Stomach smooth muscle (tissue), 2 donors: ENCODE measurements at regions not wholly inside any gene's neighbourhood (a gene's known extent, or its start where the extent isn't known, plus 50 kb on each side); places are given as distances from the start of the nearest gene placed in this dataset.
"Not testable (repeated sequence)": the region's sequence is repeated elsewhere in the genome, so short reads cannot be mapped to it uniquely, and the experiment has no call there.

Source experiments
- H3K27ac ChIP-seq: one replicate; pipeline ENCODE4 v1.7.0; 2013; ENCODE audit warnings: mild to moderate bottlenecking, low read length, inconsistent platforms
- H3K27me3 ChIP-seq, 2 donors: one replicate each; pipeline ENCODE4 v1.7.0; 2013; ENCODE audit warnings: low read length in 2 of 2; ENCODE audit not compliant: insufficient read depth in 2 of 2, control insufficient read depth in 1 of 2
- H3K36me3 ChIP-seq, 2 donors: one replicate each; pipeline ENCODE4 v1.7.0; 2013; ENCODE audit warnings: low read length in 2 of 2; ENCODE audit not compliant: control insufficient read depth in 2 of 2, insufficient read depth in 2 of 2
- H3K4me1 ChIP-seq: one replicate; pipeline ENCODE4 v1.7.0; 2013; ENCODE audit warnings: low read length; ENCODE audit not compliant: control insufficient read depth, insufficient read depth
- H3K4me3 ChIP-seq, 2 donors: one replicate each; pipeline ENCODE4 v1.7.0; 2013; ENCODE audit warnings: low read length in 2 of 2
- H3K9ac ChIP-seq, 2 donors: one replicate each; pipeline ENCODE4 v1.7.0; 2013; ENCODE audit warnings: low read length in 2 of 2, mild to moderate bottlenecking in 1 of 2
- H3K9me3 ChIP-seq, 2 donors: one replicate each; pipeline ENCODE4 v1.7.0; 2013; ENCODE audit warnings: low read length in 2 of 2; ENCODE audit not compliant: control insufficient read depth in 2 of 2
- donor health status: healthy.
- donor health status: Pancreatic carcinoma.

DNA sequence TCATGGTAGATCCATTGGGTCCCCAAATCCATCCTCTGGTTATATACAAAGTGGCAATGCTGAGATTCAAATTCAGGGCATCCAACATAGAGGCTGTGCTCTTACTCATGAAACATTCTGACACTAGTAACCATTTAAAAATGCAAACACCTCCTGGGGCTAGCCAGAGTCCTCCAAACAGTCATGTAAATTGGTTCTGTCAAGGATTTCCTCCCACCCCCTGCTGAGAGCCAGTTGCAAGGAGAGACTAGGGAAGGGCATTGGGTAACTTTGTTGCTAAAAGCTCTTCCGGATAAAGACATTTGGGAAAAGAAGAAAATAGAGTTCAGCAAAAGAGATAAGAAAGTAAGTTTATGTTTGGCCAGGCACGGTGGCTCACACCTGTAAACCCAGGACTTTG, 58.3 kb downstream of the ART5 start:
- not testable (repeated sequence) for H3K4me1 ChIP-seq, H3K4me3 ChIP-seq, H3K27ac ChIP-seq, H3K36me3 ChIP-seq, H3K9ac ChIP-seq, H3K9me3 ChIP-seq, H3K27me3 ChIP-seq

DNA sequence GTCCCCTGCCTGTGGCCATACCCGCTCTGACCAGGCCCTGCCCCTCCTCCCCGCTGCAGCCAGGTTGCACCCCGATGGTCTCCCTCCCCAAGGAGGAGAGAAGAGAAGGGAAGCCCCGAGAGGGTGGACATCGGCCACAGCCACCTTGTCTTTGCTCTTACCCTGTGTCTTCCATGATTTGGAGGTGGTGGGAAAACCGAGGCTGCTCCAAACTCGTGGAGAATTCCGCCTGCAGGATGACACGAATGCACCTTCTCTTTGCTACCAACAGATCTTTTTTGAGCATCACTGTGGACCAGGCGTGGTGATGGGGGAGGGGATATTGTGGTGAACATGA, 60.4 kb downstream of the ART5 start:
- not testable (repeated sequence) for H3K9ac ChIP-seq, H3K9me3 ChIP-seq, H3K27ac ChIP-seq, H3K27me3 ChIP-seq, H3K4me3 ChIP-seq, H3K36me3 ChIP-seq, H3K4me1 ChIP-seq

DNA sequence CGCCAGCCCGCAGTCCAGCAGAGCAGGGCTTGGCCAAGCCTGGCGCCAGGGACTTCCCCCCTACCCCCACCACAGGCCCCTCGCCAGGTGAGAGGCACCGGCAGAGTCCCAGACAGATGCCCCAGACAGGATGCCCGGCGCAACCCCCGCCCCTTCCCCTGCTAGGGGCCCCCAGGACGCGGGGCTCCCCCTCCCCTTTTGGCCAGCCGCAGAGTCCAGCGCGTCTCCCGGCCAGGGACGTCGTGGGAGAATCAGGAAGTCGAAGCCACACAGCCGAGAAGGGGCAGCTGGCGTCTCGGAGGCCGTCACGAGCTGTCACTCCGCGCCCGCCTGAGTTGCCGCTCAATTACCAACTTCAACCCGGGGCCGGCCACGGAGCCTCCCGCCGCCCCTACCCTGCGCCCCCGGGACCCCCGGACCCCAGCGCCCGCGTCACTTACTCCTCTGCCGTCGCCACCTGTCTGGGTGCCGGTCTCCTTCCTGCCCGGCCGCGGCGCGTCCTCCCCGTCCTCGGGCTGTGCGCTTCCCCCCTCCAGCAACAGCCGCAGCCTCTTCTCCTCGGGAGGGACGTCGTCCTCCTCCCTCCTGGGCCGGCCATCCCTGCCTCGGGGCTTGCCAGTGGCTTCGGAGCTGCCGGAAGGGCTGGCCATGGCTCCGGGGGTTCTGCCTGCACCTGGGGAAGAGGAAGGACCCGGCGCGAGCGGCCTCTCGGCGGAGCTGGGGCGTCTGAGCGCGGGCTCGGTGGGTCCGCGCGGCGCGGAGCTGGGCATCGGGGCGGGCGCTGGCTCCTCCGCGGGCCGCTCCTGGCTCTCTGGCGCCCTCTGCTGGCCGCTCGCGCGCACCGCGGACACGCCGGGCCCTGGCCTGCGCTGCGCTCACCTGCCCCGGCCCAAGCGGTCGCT, 61.1 kb downstream of the ART5 start:
- H3K4me3 ChIP-seq = peak overlapping the region in 1 of 2 donors; percentile 40
- not testable (repeated sequence) for H3K4me1 ChIP-seq, H3K36me3 ChIP-seq, H3K9me3 ChIP-seq, H3K9ac ChIP-seq, H3K27me3 ChIP-seq, H3K27ac ChIP-seq

DNA sequence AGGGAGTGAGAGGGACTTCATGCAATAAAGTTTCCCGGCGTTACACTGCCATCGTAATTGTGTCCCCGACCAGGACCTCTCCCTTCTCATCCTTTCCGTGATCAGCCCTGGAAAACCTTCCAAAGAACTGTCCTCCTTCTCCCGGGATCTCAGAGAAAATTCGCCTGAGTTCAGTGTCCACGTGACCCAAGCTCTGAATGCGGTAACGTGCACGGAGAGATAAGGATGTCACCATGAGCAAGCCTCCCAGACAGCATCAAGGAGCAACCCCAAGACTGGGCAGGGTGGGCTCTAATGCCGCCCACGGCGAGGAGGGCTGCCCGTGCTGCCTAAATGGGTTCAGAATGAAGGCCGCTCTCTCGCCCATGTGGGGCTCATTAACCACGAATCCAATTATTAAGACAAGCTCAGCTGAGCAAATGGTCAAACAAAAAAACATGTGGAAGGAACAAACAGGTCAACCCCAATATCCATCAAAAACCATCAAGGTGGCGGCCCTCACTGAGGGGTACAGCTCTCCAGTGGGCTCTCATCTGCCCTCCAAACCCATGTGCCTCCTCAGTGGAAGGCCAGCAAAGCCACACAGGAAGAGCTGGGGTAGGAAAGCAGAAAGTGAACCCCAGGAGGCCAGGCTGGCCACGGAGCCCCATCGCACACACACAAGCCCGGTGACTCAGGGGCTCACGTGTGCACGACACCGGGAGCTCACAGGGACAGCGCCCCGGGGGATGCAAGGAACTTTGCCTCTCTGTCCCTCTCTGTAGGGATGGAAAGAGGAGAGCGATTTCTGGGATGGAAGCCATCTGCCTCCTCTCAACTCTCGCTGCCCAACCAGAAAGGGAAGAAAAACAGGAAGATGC, 62.0 kb downstream of the ART5 start:
- not testable (repeated sequence) for H3K4me1 ChIP-seq, H3K9me3 ChIP-seq, H3K4me3 ChIP-seq, H3K27me3 ChIP-seq, H3K9ac ChIP-seq, H3K36me3 ChIP-seq, H3K27ac ChIP-seq

DNA sequence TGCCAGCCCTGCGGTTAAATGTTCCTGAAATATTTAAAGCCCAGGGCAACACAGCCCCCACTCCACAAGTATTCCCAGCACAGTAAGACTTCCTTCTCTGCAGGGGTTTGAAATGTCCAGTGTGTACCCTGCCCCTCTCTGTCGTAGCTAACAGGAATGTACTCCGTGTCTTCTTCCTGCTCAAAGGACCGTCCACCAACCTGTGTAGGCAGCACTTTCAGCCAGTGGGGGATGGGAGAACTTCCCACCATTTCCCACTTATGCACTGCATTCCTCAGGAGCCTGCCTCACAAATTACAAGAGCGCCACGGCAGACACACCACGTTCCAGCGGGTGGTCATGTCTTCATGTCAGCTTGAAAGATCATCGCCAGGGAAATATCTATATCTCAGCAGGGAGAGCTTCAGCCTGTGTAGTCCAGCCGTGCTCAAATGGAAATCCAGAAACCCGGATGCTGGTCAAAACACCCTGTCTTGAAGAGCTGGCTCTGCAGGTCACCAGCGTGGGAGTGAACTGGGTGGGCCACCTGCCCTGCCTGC, 65.7 kb downstream of the ART5 start:
- H3K4me1 ChIP-seq, H3K36me3 ChIP-seq, H3K27me3 ChIP-seq, H3K4me3 ChIP-seq, H3K9me3 ChIP-seq, H3K9ac ChIP-seq, H3K27ac ChIP-seq: not testable (repeated sequence)

DNA sequence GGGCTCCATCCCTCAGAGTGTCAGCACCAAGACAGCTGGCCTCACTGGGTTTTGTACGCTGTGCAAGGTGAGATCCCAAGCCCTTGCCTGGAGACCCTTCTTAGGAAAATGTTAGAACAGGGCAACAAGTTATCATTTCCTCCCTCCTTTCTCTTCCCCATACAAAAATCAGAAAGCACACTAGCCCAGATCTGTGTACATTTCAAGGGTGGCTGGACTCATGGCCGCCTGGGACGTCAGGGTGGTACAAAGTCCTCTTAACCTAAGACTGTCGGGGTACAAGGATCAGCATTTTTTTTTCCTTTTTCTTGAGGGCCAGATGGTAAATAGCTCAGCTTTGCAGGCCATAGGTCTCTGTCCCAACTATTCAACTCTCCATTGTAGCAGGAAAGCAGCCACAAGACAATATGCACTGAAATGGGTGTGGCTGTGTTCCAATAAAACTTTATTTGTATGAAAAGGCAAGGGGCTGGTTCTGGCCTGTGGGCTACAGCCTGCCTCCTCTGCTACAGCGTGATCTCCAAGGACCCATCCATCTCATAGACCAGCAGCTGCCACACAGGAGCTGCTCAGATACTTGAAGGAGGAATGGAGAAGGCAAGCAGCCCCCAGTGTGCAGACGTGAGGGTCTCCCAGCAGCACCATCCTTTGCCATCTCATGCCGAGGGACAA, 68.7 kb downstream of the ART5 start:
- H3K9ac ChIP-seq, H3K27me3 ChIP-seq: not testable (repeated sequence)

DNA sequence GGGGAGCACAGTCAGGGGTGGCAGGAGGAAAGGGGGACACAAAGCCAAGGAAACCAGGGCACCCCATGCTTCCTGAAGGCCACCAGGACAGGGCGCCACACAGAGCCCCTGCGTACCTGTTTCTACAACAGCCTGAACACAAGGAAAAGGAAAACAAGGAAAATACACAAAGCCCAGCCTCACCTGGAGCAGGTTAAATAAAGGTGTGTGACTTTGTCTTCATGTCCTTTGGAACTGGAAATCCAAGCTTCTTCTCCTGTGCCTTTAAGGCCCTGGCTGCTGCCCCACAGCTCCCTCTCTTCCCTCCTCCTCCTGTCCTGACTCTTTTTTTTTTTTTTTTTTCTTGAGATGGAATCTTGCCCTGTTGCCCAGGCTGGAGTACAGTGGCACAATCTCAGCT, 70.0 kb downstream of the ART5 start:
- not testable (repeated sequence) for H3K27me3 ChIP-seq, H3K9me3 ChIP-seq, H3K27ac ChIP-seq, H3K36me3 ChIP-seq, H3K9ac ChIP-seq, H3K4me1 ChIP-seq, H3K4me3 ChIP-seq

More for the DNA sequence above, 68.7 kb downstream of the ART5 start:
- not testable (repeated sequence) for H3K9me3 ChIP-seq, H3K4me1 ChIP-seq, H3K27ac ChIP-seq, H3K36me3 ChIP-seq, H3K4me3 ChIP-seq

DNA sequence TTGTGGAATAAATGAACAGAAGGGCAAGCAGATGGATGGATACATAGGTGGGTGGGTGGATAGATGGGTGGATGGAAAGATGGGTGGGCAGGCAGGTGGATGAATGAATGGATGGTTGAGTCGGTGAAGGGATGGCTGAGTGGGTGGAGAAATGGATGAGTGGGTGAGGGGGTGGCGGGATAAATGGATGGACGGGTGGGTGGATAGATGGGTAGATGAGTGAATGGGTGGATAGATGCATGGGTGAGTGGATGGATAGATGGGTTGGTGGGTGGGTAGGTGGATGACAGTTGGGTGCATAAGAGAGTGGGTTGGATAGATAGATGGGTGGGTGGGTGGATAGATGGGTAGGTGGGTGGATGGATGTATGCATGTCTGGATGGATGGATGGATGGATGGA, 76.0 kb downstream of the ART5 start:
- not testable (repeated sequence) for H3K9me3 ChIP-seq, H3K27me3 ChIP-seq, H3K36me3 ChIP-seq, H3K9ac ChIP-seq, H3K4me3 ChIP-seq, H3K27ac ChIP-seq, H3K4me1 ChIP-seq

DNA sequence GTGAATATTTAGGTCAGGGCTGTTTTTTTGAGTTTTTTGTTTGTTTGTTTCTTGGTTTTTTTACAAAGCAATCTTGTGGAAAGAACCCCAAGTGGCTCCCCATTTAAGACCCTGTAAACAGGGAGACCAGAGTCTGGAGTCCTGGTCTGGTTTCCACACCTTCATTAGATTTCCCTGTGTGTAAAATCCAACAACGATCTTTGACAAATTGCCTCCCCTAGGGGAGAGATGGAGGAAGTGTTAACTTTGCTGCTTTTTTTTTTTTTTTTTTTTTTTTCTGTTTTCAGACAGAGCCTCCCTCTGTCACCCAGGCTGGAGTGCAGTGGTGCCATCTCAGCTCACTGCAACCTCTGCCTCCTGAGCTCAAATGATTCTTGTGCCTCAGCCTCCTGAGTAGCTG, 77.4 kb downstream of the ART5 start:
- H3K27ac ChIP-seq, H3K36me3 ChIP-seq, H3K9ac ChIP-seq, H3K4me3 ChIP-seq, H3K4me1 ChIP-seq, H3K9me3 ChIP-seq, H3K27me3 ChIP-seq: not testable (repeated sequence)

DNA sequence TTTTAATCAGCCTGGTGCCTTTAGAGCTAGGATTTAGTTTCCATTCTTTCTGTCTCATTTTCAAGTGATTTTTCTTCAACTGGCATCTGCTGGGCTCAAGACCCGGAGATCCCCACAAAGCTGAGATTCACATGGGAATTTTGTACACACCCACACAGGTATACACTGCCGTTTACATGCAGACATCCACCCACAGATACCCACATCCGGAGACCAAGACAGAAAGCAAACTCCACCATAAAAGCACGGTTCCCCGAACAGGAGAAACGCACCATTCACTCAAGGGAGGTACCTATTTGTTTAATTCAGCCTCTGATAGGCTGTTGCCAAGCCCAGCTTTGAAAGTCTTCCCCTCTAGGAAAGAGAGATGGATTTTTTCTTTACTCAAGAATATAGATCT, 87.2 kb downstream of the ART5 start:
- not testable (repeated sequence) for H3K4me1 ChIP-seq, H3K4me3 ChIP-seq, H3K27me3 ChIP-seq, H3K27ac ChIP-seq, H3K36me3 ChIP-seq, H3K9ac ChIP-seq, H3K9me3 ChIP-seq
